SJSA1 (cell line): ENCODE measurements at regions not wholly inside any gene's neighbourhood (a gene's known extent, or its start where the extent isn't known, plus 50 kb on each side); places are given as distances from the start of the nearest gene placed in this dataset.
A peak's percentile ranks its signal among the peaks of the same experiment; 100 is the strongest.

Experiments used
- DNase-seq, 2 experiments: peaks; one replicate each; pipeline ENCODE4 v3.0.0-alpha.2; 2015 to 2020; ENCODE audit warnings: low spot score in 2 of 2, low read depth in 1 of 2
- H3K27ac ChIP-seq: fragments of 250-450 bp; sonication (Bioruptor Pico); 2 replicates; pipeline ENCODE4 v1.5.1; 2020; ENCODE audit warnings: mild to moderate bottlenecking, moderate library complexity
- H3K27me3 ChIP-seq: fragments of 250-450 bp; sonication (Bioruptor Pico); replicated peaks from 2 replicates; pipeline ENCODE4 v1.5.1; 2020; ENCODE audit warnings: mild to moderate bottlenecking, moderate library complexity
- H3K36me3 ChIP-seq: fragments of 250-450 bp; sonication (Bioruptor Pico); 2 replicates; pipeline ENCODE4 v1.5.1; 2020; ENCODE audit warnings: mild to moderate bottlenecking
- H3K4me1 ChIP-seq: fragments of 250-450 bp; sonication (Bioruptor Pico); replicated peaks from 2 replicates; pipeline ENCODE4 v1.6.1; 2021; ENCODE audit warnings: mild to moderate bottlenecking
- H3K4me3 ChIP-seq: fragments of 250-450 bp; sonication (Bioruptor Pico); 2 replicates; pipeline ENCODE4 v1.5.1; 2020; ENCODE audit warnings: mild to moderate bottlenecking
- H3K9me3 ChIP-seq: fragments of 250-450 bp; sonication (Bioruptor Pico); replicated peaks from 2 replicates; pipeline ENCODE4 v1.5.1; 2020; ENCODE audit warnings: mild to moderate bottlenecking

DNA sequence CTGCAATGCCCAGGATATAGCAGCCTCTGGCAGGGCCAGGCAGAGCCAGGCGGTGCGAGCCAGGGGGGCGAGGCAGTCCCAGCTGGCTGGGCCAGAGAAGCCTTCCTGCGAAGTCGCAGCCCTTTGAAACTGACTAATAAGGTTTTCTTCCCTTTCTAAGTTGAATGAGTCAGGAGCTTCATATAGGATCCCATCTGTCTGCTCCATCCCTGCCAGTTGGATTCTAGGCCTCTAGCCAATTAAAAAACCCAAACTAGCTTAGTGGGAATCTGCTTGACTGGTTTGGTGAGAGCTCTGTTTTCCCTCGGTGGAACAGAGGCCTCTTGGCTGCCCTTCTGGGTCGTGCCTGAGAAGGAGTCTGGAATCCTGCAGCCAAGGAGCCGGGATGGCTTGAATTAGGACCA is 70.1 kb upstream of the RAPGEF1 start:
- Histone ChIP-seq H3K27me3 (peaks cover 43% of the 10 kb centered on the region), H3K27ac (no peak overlapping the region), H3K4me3 (no peak overlapping the region), H3K9me3 (no peaks in the 10 kb centered on the region), H3K4me1 (no peaks in the 10 kb centered on the region), H3K36me3 (no peaks in the 10 kb centered on the region)
- no peak for DNase-seq

DNA sequence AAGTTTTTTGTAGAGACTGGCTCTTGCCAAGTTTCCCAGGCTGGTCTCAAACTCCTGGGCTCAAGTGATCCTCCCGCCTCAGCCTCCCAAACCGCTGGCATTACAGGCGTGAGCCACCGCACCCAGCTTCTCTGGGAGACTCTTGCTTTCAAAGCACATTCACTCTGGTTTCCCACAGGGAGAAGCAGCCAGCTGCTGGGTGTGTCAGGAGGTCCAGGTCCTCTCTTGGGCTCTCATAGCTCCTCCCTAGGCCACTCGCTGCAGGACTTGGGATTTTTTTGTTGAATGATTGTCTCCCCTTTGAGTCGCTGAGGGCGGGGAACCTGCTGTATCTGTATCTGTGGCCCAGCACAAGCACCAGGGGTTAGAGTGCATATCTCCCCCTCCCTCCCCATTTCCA is 68.4 kb upstream of the RAPGEF1 start:
- Histone ChIP-seq H3K27me3 (peaks cover 40% of the 10 kb centered on the region), H3K27ac (no peak overlapping the region), H3K4me1 (no peaks in the 10 kb centered on the region), H3K36me3 (no peaks in the 10 kb centered on the region), H3K9me3 (no peaks in the 10 kb centered on the region), H3K4me3 (no peak overlapping the region)
- no peak for DNase-seq

DNA sequence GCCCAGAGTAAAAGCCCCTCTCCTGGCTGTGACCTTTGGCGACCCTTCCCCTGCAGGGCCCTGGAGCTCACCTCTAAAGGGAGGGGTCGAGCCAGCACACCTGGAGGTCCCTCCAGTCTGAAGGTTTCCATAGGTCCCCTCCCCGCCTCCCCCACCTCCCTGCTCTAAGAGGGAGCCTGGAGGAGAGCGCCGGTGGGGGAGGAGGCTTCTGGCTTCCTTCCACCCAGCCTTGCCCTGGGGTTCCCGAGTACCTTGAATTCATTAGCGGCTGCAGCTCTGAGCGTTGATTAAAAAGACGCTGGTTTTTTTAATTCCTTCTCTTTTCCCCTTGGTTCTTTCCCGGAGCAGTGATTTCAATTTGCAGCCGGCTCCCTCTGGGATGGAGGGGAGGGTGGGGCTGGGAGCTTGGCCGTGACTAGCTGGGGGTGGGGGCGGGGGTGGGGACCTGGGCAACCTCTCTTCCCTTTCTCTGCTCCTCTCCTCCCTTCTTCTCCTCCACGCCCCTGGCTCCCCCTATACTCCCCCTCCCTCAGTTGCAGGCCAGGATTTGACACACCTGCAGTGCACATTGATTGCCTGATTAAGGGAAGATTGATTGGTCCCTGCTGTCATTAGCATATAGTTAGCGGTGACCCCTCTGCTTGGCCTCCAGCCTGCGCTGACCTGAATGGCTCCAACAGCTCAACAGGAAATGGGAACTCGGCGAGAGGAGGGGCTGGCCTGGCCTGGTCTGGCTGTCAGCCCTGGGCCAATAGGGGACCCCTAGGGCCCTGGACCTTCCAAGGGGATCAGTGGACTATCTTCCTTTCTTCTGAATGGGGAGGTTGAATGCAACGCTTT is 67.5 kb upstream of the RAPGEF1 start:
- DNase-seq: no peak
- peaks cover 32% of the 10 kb centered on the region for H3K27me3 ChIP-seq
- H3K36me3 ChIP-seq: no peaks in the 10 kb centered on the region
- H3K4me1 ChIP-seq: no peaks in the 10 kb centered on the region
- no peak overlapping the region for H3K4me3 ChIP-seq
- H3K9me3 ChIP-seq: no peaks in the 10 kb centered on the region
- no peak overlapping the region for H3K27ac ChIP-seq

DNA sequence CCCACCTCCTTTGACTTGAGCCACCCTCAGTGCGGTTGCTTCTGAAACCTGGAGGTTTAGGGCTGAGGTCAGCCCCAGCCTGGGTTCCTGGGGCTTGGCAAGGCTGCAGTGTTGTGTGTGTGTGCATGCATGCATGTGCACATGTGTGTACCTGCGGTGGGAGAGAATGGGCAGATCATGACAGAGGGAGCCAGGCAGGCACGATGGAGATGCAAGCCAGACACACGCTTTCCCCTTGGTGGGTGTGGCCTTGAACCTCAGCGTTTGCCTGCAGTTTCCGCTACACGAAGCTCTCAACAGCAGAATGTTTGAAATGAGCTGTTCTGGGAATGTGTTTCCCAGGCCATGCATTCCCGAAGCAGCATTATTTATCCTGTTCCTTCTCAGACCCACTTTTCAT is 65.9 kb upstream of the RAPGEF1 start:
- Histone ChIP-seq H3K4me1 (no peaks in the 10 kb centered on the region), H3K9me3 (no peaks in the 10 kb centered on the region), H3K4me3 (no peak overlapping the region), H3K36me3 (no peaks in the 10 kb centered on the region), H3K27me3 (peaks cover 24% of the 10 kb centered on the region), H3K27ac (no peak overlapping the region)
- DNase-seq: no peak

DNA sequence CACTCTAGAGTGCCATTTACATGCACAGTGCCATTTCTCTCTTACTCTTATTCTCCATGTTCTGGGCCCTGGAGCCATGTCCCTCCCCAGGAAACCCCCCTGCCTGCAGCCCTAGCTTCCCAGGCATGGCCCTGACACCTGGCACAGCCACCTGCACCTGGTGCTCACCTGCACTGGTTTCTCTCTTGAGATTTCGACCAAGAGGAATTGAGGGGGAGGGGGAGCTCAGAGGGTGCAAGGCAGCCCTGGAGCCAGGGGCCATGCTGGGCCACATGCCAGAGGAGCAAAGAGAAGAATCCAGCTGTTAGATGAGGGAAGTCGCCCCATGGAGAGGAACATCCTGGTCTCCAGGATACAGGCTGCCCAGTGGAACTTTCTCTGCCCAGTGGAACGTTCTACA is 65.0 kb upstream of the RAPGEF1 start:
- Histone ChIP-seq H3K36me3 (no peaks in the 10 kb centered on the region), H3K27me3 (peaks cover 15% of the 10 kb centered on the region), H3K4me1 (no peaks in the 10 kb centered on the region), H3K9me3 (no peaks in the 10 kb centered on the region), H3K27ac (no peak overlapping the region), H3K4me3 (no peak overlapping the region)
- DNase-seq: no peak

DNA sequence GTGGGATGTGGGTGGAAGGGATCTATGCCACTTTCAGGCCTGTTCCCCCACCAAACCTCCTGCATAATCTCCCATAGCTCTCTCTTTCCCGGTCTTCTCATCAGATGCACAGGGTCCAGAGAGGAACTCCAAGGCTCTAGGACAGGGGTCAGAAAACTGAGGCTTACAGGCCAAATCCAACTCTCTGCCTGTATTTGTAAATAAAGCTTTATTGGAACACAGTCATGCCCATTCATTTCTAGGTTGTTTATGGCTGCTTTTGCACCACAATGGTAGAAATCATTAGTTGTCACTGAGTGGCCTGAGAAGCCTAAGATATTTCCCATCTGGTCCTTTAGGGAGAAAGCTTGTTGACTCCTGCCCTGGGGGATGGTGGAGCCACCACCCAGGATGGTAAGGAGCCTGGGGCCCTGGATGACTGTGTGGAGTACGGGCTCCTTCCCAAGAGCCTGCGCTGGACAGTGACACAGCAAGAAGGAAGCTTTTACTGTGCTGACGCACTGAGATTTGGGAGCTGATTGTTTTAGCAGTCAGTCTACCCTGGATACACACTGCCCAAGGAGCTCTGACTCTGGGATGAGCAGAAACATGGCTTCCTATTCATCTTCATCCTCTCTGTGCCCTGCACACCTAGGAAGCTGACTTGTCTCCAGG is 64.0 kb upstream of the RAPGEF1 start:
- Histone ChIP-seq H3K9me3 (no peaks in the 10 kb centered on the region), H3K36me3 (no peaks in the 10 kb centered on the region), H3K4me1 (no peaks in the 10 kb centered on the region), H3K4me3 (no peak overlapping the region), H3K27me3 (peaks cover 6% of the 10 kb centered on the region), H3K27ac (no peak overlapping the region)
- no peak for DNase-seq

DNA sequence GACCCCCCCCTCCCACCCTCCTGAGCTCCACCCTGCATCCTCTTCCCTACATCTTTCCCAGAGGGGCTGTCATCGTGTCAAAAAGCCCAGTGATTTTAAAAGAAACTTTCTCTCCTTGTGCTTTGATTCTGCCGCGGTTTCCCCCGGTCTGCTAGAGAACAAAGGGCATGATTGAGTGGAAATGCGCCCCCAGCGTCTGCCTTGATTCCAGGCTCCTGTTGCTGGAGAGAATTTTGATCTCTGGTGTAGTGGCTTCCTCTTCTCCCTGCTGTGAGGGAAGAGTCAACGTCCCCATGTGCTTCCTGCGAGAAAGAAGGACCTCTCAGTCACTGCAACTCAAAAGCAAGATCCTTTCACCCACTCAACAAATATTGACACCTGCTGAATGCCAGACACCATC is 61.9 kb upstream of the RAPGEF1 start:
- Histone ChIP-seq H3K9me3 (no peaks in the 10 kb centered on the region), H3K36me3 (no peaks in the 10 kb centered on the region), H3K4me3 (no peak overlapping the region), H3K27ac (no peak overlapping the region), H3K4me1 (no peaks in the 10 kb centered on the region), H3K27me3 (no peaks in the 10 kb centered on the region; the same call in none of the 2 replicates)
- no peak for DNase-seq

DNA sequence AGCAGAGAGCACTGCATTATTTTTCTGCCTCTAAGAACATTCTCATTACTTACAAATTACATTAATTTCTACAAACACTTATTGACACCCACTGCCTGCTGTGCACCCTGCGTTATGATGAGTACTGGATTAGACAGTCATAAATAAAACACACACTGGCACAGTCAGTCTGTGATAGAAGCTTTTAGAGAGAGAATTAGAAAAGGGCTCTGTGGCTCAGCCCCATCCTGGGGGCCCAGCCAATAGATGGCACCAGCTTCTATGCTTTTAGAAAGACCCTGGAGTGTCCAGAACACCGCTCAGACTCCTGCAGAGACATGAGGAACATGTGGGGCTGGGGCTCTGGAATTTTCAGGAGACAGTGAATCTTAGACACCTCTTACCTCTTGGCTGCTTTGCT is 61.0 kb upstream of the RAPGEF1 start:
- H3K27ac ChIP-seq: no peak overlapping the region
- no peaks in the 10 kb centered on the region; the same call in none of the 2 replicates for H3K27me3 ChIP-seq

DNA sequence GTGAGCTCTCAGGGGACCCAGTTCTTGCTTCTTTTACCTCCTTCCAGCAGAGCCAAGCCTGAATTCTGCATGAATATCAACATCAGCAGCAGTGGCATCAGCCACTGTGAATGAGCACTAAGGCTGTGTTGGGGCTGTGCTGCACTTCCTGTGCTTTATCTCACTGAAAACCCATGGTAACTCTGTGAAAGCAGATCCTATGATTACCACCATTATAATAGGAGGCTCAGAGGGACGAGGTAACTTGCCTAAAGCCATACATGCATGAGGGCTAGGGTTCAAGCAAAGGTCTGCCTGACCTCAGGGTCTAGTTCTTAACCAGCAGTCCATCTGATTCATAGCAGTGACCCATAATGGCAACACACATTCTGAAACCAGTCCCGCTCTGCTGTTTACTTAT is 60.5 kb upstream of the RAPGEF1 start:
- DNase-seq: no peak
- no peaks in the 10 kb centered on the region for H3K9me3 ChIP-seq
- H3K27me3 ChIP-seq: peaks cover 3% of the 10 kb centered on the region
- no peak overlapping the region for H3K4me3 ChIP-seq
- no peaks in the 10 kb centered on the region for H3K36me3 ChIP-seq
- H3K4me1 ChIP-seq: no peaks in the 10 kb centered on the region
- H3K27ac ChIP-seq: no peak overlapping the region

More for the DNA sequence above, 61.0 kb upstream of the RAPGEF1 start:
- H3K36me3 ChIP-seq: no peaks in the 10 kb centered on the region
- no peaks in the 10 kb centered on the region for H3K4me1 ChIP-seq
- no peak for DNase-seq
- no peak overlapping the region for H3K4me3 ChIP-seq
- no peaks in the 10 kb centered on the region for H3K9me3 ChIP-seq

DNA sequence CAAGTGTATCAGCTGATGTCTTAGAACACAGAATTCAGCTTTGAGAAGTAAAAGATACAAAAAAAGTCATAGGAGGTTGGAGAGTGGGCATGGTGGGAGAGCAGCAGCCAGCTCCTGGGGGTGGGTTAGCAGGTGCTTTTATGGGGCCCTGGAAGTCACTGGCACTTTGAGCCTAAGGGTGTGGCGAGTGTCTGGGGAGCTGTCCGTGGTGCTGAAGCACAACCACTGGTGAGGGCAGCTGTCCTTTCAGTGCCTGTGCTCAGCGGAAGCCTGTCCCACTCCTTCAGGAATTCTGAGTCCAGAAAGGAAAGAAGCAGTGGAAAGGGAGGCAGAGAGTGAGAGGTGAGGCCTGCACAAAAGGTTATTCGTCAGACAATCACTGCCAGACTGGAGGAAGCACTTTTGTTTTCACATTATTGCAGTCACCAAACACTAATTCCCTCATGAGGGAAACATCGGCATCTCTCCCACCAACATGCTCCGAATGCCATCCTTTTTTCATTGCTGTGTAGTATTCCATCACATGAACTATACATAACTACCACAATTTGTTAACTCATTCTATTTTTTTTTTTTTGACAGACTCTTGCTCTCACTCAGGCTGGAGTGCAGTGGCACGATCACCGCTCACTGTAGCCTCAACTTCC is 59.4 kb upstream of the RAPGEF1 start:
- peak in 1 of 2 experiments; percentile 12 for DNase-seq
- H3K36me3 ChIP-seq: no peaks in the 10 kb centered on the region
- H3K4me1 ChIP-seq: no peaks in the 10 kb centered on the region

DNA sequence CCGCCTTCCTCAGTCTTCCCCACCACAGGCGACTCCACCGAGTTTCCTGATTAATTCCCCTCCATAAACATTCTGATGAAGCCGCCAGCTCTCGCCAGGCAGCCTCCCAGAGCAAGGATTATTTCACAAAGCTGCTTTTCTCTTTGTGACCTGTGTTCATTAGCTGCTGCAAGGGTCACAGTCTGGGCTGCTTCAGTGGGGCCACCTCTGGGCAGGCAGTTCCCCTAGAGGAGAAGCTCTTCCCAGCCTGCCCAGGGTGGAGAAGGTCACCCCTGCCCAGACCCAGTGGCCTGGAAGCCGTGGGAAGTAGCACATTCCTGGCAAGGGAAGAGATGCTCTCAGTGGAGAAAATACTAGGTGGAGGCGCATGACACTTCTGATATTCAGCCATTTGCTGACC is 58.4 kb upstream of the RAPGEF1 start:
- Histone ChIP-seq H3K27me3 (peaks cover 17% of the 10 kb centered on the region), H3K36me3 (no peaks in the 10 kb centered on the region), H3K4me3 (no peak overlapping the region), H3K4me1 (no peaks in the 10 kb centered on the region), H3K9me3 (no peaks in the 10 kb centered on the region), H3K27ac (no peak overlapping the region)
- no peak for DNase-seq

More for the DNA sequence above, 59.4 kb upstream of the RAPGEF1 start:
- H3K4me3 ChIP-seq: no peak overlapping the region
- peaks cover 12% of the 10 kb centered on the region for H3K27me3 ChIP-seq
- H3K9me3 ChIP-seq: no peaks in the 10 kb centered on the region
- no peak overlapping the region for H3K27ac ChIP-seq

DNA sequence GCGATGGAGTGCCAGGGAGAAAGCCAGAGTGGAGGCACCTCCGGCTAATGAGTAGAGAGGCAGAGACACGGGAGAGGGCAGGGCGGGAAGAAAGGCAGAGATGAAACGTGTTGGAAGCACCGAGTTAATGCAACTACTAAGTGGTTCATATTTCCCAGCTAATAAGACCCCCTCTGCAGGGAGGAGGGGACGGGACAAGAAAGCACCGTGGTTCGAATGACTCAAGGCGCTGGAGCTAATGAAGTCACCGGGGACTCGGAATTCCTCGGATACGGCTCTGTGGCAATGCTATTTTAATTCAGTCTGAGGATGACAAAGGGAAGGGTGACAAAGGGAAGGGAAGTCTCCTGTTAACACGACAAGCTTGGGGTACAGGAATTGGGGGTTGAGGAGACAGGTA is 54.5 kb upstream of the RAPGEF1 start:
- Histone ChIP-seq H3K9me3 (no peaks in the 10 kb centered on the region), H3K4me3 (no peak overlapping the region), H3K36me3 (no peaks in the 10 kb centered on the region), H3K27ac (no peak overlapping the region), H3K4me1 (no peaks in the 10 kb centered on the region), H3K27me3 (peaks cover 24% of the 10 kb centered on the region)
- DNase-seq: no peak

DNA sequence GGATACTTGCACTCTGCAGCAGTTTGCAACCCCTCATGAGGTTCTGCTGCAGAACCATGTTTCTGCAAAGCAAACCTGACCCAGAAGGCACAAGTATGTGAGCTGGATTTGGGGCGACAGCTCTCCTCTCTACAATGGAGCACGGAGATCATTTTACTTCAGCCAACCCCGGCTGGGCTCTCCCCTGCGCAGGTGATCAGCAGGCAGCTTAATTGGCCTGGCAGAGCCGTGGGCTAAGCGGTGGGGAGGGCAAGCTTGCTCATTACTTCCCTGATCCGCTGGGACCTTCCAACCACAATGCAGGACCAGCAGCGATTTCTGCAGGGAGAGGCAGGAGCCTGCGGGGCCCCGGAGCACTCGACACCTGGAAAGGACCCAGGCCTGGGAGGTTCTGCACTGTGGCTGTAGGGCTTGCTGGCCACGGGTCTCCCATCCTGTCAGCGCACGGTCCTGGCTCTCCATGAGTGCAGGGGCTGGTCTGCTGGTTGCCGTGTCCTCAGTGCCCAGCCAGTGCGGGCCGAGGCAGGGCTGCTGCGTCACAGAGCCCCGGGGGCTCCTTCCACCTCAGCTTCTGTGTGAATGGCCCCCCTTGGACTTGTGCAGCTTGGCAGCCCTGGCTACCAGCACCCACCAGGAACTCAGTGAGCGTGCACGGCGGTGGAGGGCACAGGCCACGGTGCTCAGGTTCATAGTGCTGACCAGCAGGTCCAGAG is 51.8 kb upstream of the RAPGEF1 start:
- no peak overlapping the region for H3K4me3 ChIP-seq
- no peaks in the 10 kb centered on the region for H3K36me3 ChIP-seq
- H3K9me3 ChIP-seq: no peaks in the 10 kb centered on the region
- no peak for DNase-seq
- H3K27ac ChIP-seq: no peak overlapping the region
- no peaks in the 10 kb centered on the region for H3K4me1 ChIP-seq
- peaks cover 31% of the 10 kb centered on the region for H3K27me3 ChIP-seq
